ENCODE measurements at regions not wholly inside any gene's neighbourhood (a gene's known extent, or its start where the extent isn't known, plus 50 kb on each side); places are given as distances from the start of the nearest gene placed in this dataset.

GRCh38 chr14:30297876-30298795 lies 260.8 kb upstream of the G2E3 start:
- no peak for DNase-seq

GRCh38 chr14:30299915-30300314 lies 259.0 kb upstream of the G2E3 start:
- no peak for DNase-seq

GRCh38 chr14:30303350-30303749 lies 255.6 kb upstream of the G2E3 start:
- DNase-seq, result no peak

GRCh38 chr14:30305346-30305745 lies 253.6 kb upstream of the G2E3 start:
- DNase-seq, result no peak

GRCh38 chr14:30309405-30309804 lies 249.6 kb upstream of the G2E3 start:
- no peak for DNase-seq

GRCh38 chr14:30312214-30312613 lies 246.7 kb upstream of the G2E3 start:
- DNase-seq, result no peak

GRCh38 chr14:30317729-30318128 lies 241.2 kb upstream of the G2E3 start:
- DNase-seq, result no peak

- DNase-seq, result no peak
Measured at GRCh38 chr14:30322819-30323218, 236.1 kb upstream of the G2E3 start.

GRCh38 chr14:30330033-30330432 lies 228.9 kb upstream of the G2E3 start:
- no peak for DNase-seq

GRCh38 chr14:30330445-30330844 lies 228.5 kb upstream of the G2E3 start:
- DNase-seq, result no peak

GRCh38 chr14:30331030-30331429 lies 227.9 kb upstream of the G2E3 start:
- no peak for DNase-seq

- DNase-seq, result no peak
Measured at GRCh38 chr14:30332374-30332773, 226.6 kb upstream of the G2E3 start.

GRCh38 chr14:30333934-30334333 lies 225.0 kb upstream of the G2E3 start:
- DNase-seq, result no peak

- no peak for DNase-seq
Measured at GRCh38 chr14:30337456-30337855, 221.5 kb upstream of the G2E3 start.

GRCh38 chr14:30339311-30339901 lies 219.6 kb upstream of the G2E3 start:
- no peak for DNase-seq

GRCh38 chr14:30340495-30340894 lies 218.5 kb upstream of the G2E3 start:
- DNase-seq, result no peak

- DNase-seq, result no peak
Measured at GRCh38 chr14:30345511-30345910, 213.4 kb upstream of the G2E3 start.

- no peak for DNase-seq
Measured at GRCh38 chr14:30348445-30348844, 210.5 kb upstream of the G2E3 start.

- DNase-seq, result no peak
Measured at GRCh38 chr14:30349520-30349919, 209.4 kb upstream of the G2E3 start.

GRCh38 chr14:30354439-30354838 lies 204.5 kb upstream of the G2E3 start:
- DNase-seq, result no peak

GRCh38 chr14:30355431-30355913 lies 203.5 kb upstream of the G2E3 start:
- no peak for DNase-seq

- DNase-seq, result no peak
Measured at GRCh38 chr14:30356438-30357202, 202.3 kb upstream of the G2E3 start.
